ENCODE measurements at regions not wholly inside any gene's neighbourhood (a gene's known extent, or its start where the extent isn't known, plus 50 kb on each side); places are given as distances from the start of the nearest gene placed in this dataset.

- no peak for TF ChIP-seq CTCF (IDR thresholded peaks at IDR 0.05)
- Mint-ChIP-seq H3K36me3 (ENCODE audit: low read depth) (peaks cover 12% of the 10 kb centered on the region), H3K4me3 (no peak overlapping the region), H3K27me3 (no peaks in the 10 kb centered on the region), H3K4me1 (ENCODE audit: low read depth) (peaks cover 4% of the 10 kb centered on the region), H3K9me3 (no peaks in the 10 kb centered on the region), H3K27ac (no peak overlapping the region)
- DNase-seq, result no peak
- ChIA-PET CTCF (interaction anchor here (1.2 kb wide), 1 partner anchor 13 kb away, joined by 3 read pairs; no protein-coding TSS in a partner anchor), POLR2A (no interaction called here)
- ATAC-seq, result no peak
- intact Hi-C loops (cut with micrococcal nuclease), result no loop called here
Observed at GRCh38 chr17:45628019-45628418, 137.5 kb upstream of the PLEKHM1 start.

GRCh38 chr17:45631941-45632340, 141.4 kb upstream of the PLEKHM1 start:
- Mint-ChIP-seq H3K9me3 (no peaks in the 10 kb centered on the region), H3K36me3 (ENCODE audit: low read depth) (peaks cover 16% of the 10 kb centered on the region), H3K27ac (no peak overlapping the region), H3K27me3 (no peaks in the 10 kb centered on the region), H3K4me3 (no peak overlapping the region), H3K4me1 (ENCODE audit: low read depth) (peaks cover 4% of the 10 kb centered on the region)
- TF ChIP-seq CTCF (IDR thresholded peaks at IDR 0.05), result no peak
- POLR2A ChIA-PET, result no interaction called here
- CTCF ChIA-PET, result interaction anchor here (1.0 to 3.6 kb wide), 2 partner anchors 9 to 318 kb away, joined by 3 to 19 read pairs; no protein-coding TSS in a partner anchor
- ATAC-seq, result no peak
- DNase-seq, result no peak
- intact Hi-C loops (cut with micrococcal nuclease), result no loop called here

GRCh38 chr17:45639297-45639849, 144.7 kb upstream of the CRHR1 start:
- H3K27ac Mint-ChIP-seq, result no peak overlapping the region
- H3K4me3 Mint-ChIP-seq, result no peak overlapping the region
- intact Hi-C loops (cut with micrococcal nuclease), result no loop called here
- H3K9me3 Mint-ChIP-seq, result no peaks in the 10 kb centered on the region
- DNase-seq (no peak), ATAC-seq (no peak)
- H3K36me3 Mint-ChIP-seq (ENCODE audit: low read depth), result peaks cover 3% of the 10 kb centered on the region
- ChIA-PET CTCF (interaction anchor here (0.8 to 5.0 kb wide), 8 partner anchors 9 to 193 kb away, joined by 3 to 58 read pairs (median 4); no protein-coding TSS in a partner anchor), POLR2A (interaction anchor here (1.5 kb wide), 1 partner anchor 310 kb away, joined by 3 read pairs; no protein-coding TSS in a partner anchor)
- H3K27me3 Mint-ChIP-seq, result no peaks in the 10 kb centered on the region
- peaks cover 5% of the 10 kb centered on the region for H3K4me1 Mint-ChIP-seq (ENCODE audit: low read depth)
- TF ChIP-seq CTCF (IDR thresholded peaks at IDR 0.05), result no peak

- Mint-ChIP-seq H3K4me3 (no peak overlapping the region), H3K36me3 (ENCODE audit: low read depth) (peaks cover 3% of the 10 kb centered on the region), H3K4me1 (ENCODE audit: low read depth) (peaks cover 5% of the 10 kb centered on the region), H3K9me3 (no peaks in the 10 kb centered on the region), H3K27ac (peak overlapping the region; percentile 39), H3K27me3 (no peaks in the 10 kb centered on the region)
- DNase-seq, result peak; percentile 77
- peak; percentile 89 for ATAC-seq
- TF ChIP-seq CTCF (IDR thresholded peaks at IDR 0.05), result peak; percentile 90
- POLR2A ChIA-PET, result interaction anchor here (1.1 to 1.5 kb wide), 2 partner anchors 191 to 309 kb away, joined by 3 read pairs; no protein-coding TSS in a partner anchor
- intact Hi-C loops (cut with micrococcal nuclease), result loop anchor here (2.0 kb wide), 1 partner anchor 191 kb away; no protein-coding TSS in a partner anchor
- CTCF ChIA-PET, result interaction anchor here (0.6 to 5.0 kb wide), 31 partner anchors 8 to 308 kb away, joined by 3 to 58 read pairs (median 4); no protein-coding TSS in a partner anchor
Observed at GRCh38 chr17:45640141-45640850, 143.8 kb upstream of the CRHR1 start.

- Mint-ChIP-seq H3K36me3 (ENCODE audit: low read depth) (peaks cover 3% of the 10 kb centered on the region), H3K4me1 (ENCODE audit: low read depth) (peaks cover 10% of the 10 kb centered on the region), H3K27ac (no peak overlapping the region), H3K9me3 (no peaks in the 10 kb centered on the region), H3K27me3 (no peaks in the 10 kb centered on the region), H3K4me3 (no peak overlapping the region)
- ATAC-seq, result no peak
- intact Hi-C loops (cut with micrococcal nuclease), result loop anchor here (2.0 kb wide), 1 partner anchor 189 kb away; no protein-coding TSS in a partner anchor
- ChIA-PET CTCF (interaction anchor here (1.4 to 5.0 kb wide), 3 partner anchors 13 to 191 kb away, joined by 3 to 58 read pairs (median 3); no protein-coding TSS in a partner anchor), POLR2A (interaction anchor here (1.0 kb wide), 1 partner anchor 11 kb away, joined by 4 read pairs; no protein-coding TSS in a partner anchor)
- no peak for TF ChIP-seq CTCF (IDR thresholded peaks at IDR 0.05)
- DNase-seq, result no peak
Observed at GRCh38 chr17:45641541-45641940, 142.6 kb upstream of the CRHR1 start.
